ENCODE measurements at regions not wholly inside any gene's neighbourhood (a gene's known extent, or its start where the extent isn't known, plus 50 kb on each side); places are given as distances from the start of the nearest gene placed in this dataset.

DNA sequence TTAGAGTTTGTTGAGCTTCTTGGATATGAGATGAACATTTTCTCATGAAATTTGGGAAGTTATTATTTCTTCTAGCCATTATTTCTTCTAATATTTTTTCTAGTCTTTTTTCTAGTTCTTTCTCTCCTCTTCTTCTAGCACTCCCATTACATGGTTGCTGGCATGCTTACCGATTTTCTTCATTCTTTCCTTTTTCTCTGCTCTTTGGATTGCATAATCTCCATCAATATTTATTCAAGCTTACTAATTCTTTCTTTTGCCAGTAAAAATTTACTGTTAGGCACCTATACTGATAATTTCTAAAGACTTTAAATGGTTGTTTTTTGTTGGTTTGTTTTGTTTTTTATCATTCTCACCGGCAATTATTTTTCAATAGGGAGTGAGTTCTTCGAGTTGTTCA is 114.8 kb upstream of the RASEF start:
- ATAC-seq (ENCODE audit: insufficient read depth, low FRiP score), result no peak
- WGBS, 2 donors, result 88 to 97% methylated on average over 3 of the region's 3 CpGs
- H3K4me3 ChIP-seq, result no peak overlapping the region

DNA sequence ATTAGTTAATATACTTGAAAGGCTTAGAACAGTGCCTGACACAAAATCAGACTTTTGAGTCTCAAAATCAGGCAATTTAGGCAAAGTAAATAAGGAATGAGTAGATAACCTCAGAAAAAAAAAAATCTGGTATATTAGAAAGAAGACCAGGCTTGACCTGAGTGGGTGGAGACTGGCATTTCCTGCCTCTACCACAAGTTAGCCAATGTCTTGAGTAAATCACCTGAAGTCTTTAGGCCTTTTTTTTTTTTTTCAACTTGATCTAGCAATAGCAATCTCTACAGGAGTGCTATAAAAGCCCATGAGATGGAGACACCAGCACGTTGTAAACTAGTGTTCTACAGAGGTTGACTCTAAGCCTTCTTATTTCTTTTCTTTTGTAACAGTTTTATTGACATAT is 104.2 kb upstream of the RASEF start:
- WGBS, 2 donors, result 38 to 58% methylated on average over 1 of the region's 1 CpG
- no peaks in the 10 kb centered on the region for H3K9me3 ChIP-seq (ENCODE audit: control insufficient read depth in 4 of 4, insufficient read depth in 3 of 4, low read length in 3 of 4)
- TF ChIP-seq, protein P1, sequence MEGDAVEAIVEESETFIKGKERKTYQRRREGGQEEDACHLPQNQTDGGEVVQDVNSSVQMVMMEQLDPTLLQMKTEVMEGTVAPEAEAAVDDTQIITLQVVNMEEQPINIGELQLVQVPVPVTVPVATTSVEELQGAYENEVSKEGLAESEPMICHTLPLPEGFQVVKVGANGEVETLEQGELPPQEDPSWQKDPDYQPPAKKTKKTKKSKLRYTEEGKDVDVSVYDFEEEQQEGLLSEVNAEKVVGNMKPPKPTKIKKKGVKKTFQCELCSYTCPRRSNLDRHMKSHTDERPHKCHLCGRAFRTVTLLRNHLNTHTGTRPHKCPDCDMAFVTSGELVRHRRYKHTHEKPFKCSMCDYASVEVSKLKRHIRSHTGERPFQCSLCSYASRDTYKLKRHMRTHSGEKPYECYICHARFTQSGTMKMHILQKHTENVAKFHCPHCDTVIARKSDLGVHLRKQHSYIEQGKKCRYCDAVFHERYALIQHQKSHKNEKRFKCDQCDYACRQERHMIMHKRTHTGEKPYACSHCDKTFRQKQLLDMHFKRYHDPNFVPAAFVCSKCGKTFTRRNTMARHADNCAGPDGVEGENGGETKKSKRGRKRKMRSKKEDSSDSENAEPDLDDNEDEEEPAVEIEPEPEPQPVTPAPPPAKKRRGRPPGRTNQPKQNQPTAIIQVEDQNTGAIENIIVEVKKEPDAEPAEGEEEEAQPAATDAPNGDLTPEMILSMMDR (IDR thresholded peaks at IDR 0.05; ENCODE audit: control extremely low read depth, extremely low read depth), result no peak
- no peaks in the 10 kb centered on the region for H3K4me1 ChIP-seq (ENCODE audit: control insufficient read depth in 5 of 5, insufficient read depth in 5 of 5, low read length in 5 of 5)
- peak; percentile 73 for ATAC-seq (ENCODE audit: insufficient read depth, low FRiP score)
- no peak overlapping the region for H3K4me3 ChIP-seq
- no peak overlapping the region for H3K9ac ChIP-seq (ENCODE audit: insufficient read depth in 1 of 2, low read length in 2 of 2)
- no peak for DNase-seq
- no peaks in the 10 kb centered on the region for H3K36me3 ChIP-seq (ENCODE audit: control insufficient read depth in 4 of 4, insufficient read depth in 4 of 4, low read length in 4 of 4)
- no peak overlapping the region for H3K27ac ChIP-seq (ENCODE audit: low read depth in 1 of 2, low read length in 1 of 2)
- H3K27me3 ChIP-seq (ENCODE audit: control insufficient read depth in 3 of 3, insufficient read depth in 3 of 3, low read length in 2 of 3), result no peaks in the 10 kb centered on the region

More for the DNA sequence above, 114.8 kb upstream of the RASEF start:
- Histone ChIP-seq H3K27me3 (ENCODE audit: control insufficient read depth in 3 of 3, insufficient read depth in 3 of 3, low read length in 2 of 3) (no peaks in the 10 kb centered on the region), H3K36me3 (ENCODE audit: control insufficient read depth in 4 of 4, insufficient read depth in 4 of 4, low read length in 4 of 4) (no peaks in the 10 kb centered on the region), H3K9ac (ENCODE audit: insufficient read depth in 1 of 2, low read length in 2 of 2) (no peak overlapping the region), H3K9me3 (ENCODE audit: control insufficient read depth in 4 of 4, insufficient read depth in 3 of 4, low read length in 3 of 4) (peaks cover 0 to 8% (median 3%) of the 10 kb centered on the region in 4 donors), H3K4me1 (ENCODE audit: control insufficient read depth in 5 of 5, insufficient read depth in 5 of 5, low read length in 5 of 5) (no peaks in the 10 kb centered on the region), H3K27ac (ENCODE audit: low read depth in 1 of 2, low read length in 1 of 2) (no peak overlapping the region)
- DNase-seq, result no peak
- TF ChIP-seq, protein P1 (IDR thresholded peaks at IDR 0.05; ENCODE audit: control extremely low read depth, extremely low read depth), result no peak

DNA sequence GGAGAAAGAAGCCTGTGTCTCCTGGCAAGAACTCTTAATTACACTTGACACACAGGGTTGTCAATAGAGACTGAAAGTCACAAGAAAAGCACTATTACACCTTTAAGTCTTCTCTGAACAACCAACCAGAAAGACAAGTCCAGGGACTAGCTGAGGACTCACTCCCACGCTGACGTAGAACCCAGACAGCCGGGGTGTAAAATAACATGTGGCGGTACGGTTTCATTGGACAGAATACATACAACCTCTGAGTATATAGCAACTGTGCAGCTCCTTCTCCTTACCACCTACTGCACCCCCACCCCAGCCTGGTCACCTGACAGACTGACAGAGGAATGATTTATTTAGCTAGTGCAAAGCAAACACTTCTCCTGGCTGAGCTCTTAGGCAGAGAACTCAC is 103.4 kb upstream of the RASEF start:
- 61 to 81% methylated on average over 5 of the region's 5 CpGs for WGBS, 2 donors
- H3K27ac ChIP-seq (ENCODE audit: low read depth in 1 of 2, low read length in 1 of 2), result peak overlapping the region in 1 of 2 donors; percentile 79
- TF ChIP-seq, protein P1 (IDR thresholded peaks at IDR 0.05; ENCODE audit: control extremely low read depth, extremely low read depth), result no peak
- peak; percentile 66 to 79 (median 72) for DNase-seq
- H3K9me3 ChIP-seq (ENCODE audit: control insufficient read depth in 4 of 4, insufficient read depth in 3 of 4, low read length in 3 of 4), result no peaks in the 10 kb centered on the region
- H3K27me3 ChIP-seq (ENCODE audit: control insufficient read depth in 3 of 3, insufficient read depth in 3 of 3, low read length in 2 of 3), result no peaks in the 10 kb centered on the region
- peak; percentile 84 for ATAC-seq (ENCODE audit: insufficient read depth, low FRiP score)
- H3K4me3 ChIP-seq, result no peak overlapping the region
- no peaks in the 10 kb centered on the region for H3K36me3 ChIP-seq (ENCODE audit: control insufficient read depth in 4 of 4, insufficient read depth in 4 of 4, low read length in 4 of 4)
- H3K4me1 ChIP-seq (ENCODE audit: control insufficient read depth in 5 of 5, insufficient read depth in 5 of 5, low read length in 5 of 5), result no peaks in the 10 kb centered on the region
- no peak overlapping the region for H3K9ac ChIP-seq (ENCODE audit: insufficient read depth in 1 of 2, low read length in 2 of 2)

DNA sequence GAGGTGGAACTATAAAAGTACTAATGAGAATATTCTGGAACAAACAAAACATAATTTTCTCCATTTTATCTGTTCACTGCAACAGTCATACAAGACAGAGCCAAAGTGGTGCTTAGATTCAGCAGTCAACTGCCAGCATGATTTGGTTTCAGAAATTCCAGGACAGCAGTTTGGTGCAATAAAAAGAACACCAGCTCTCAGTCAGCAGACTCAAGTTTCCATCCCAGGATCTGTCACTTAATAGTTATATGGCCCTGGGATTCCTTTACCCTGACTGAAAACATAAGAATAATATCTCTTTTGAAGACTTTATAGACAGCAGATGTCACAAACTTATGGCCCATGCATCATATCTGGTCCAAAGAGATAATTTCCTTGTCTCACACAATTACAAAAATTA is 92.8 kb upstream of the RASEF start:
- no peak for ATAC-seq (ENCODE audit: insufficient read depth, low FRiP score)

More for the DNA sequence above, 92.8 kb upstream of the RASEF start:
- Histone ChIP-seq H3K4me1 (ENCODE audit: control insufficient read depth in 5 of 5, insufficient read depth in 5 of 5, low read length in 5 of 5) (no peaks in the 10 kb centered on the region), H3K9me3 (ENCODE audit: control insufficient read depth in 4 of 4, insufficient read depth in 3 of 4, low read length in 3 of 4) (no peaks in the 10 kb centered on the region), H3K27ac (ENCODE audit: low read depth in 1 of 2, low read length in 1 of 2) (no peak overlapping the region), H3K27me3 (ENCODE audit: control insufficient read depth in 3 of 3, insufficient read depth in 3 of 3, low read length in 2 of 3) (no peaks in the 10 kb centered on the region), H3K36me3 (ENCODE audit: control insufficient read depth in 4 of 4, insufficient read depth in 4 of 4, low read length in 4 of 4) (no peaks in the 10 kb centered on the region), H3K9ac (ENCODE audit: insufficient read depth in 1 of 2, low read length in 2 of 2) (no peak overlapping the region), H3K4me3 (no peak overlapping the region)
- TF ChIP-seq, protein P1 (IDR thresholded peaks at IDR 0.05; ENCODE audit: control extremely low read depth, extremely low read depth), result no peak
- DNase-seq, result no peak
